HEK293T (cell line): ENCODE measurements at regions not wholly inside any gene's neighbourhood (a gene's known extent, or its start where the extent isn't known, plus 50 kb on each side); places are given as distances from the start of the nearest gene placed in this dataset.
A peak's percentile ranks its signal among the peaks of the same experiment; 100 is the strongest.

Experiments used
- ARNT ChIP-seq: fragments of 450-650 bp; IDR thresholded peaks from 2 replicates; pipeline ENCODE4 v1.6.1; 2017; ENCODE audit warnings: mild to moderate bottlenecking
- BHLHE40 ChIP-seq: fragments of 450-650 bp; IDR thresholded peaks from 2 replicates; pipeline ENCODE4 v1.6.1; 2016; ENCODE audit warnings: mild to moderate bottlenecking, moderate library complexity, borderline replicate concordance
- CTBP1 ChIP-seq: fragments of 450-650 bp; IDR thresholded peaks from 2 replicates; pipeline ENCODE4 v1.6.1; 2016; ENCODE audit warnings: borderline replicate concordance
- FOXA1 ChIP-seq: fragments of 450-650 bp; IDR thresholded peaks from 2 replicates; pipeline ENCODE4 v1.6.1; 2016; ENCODE audit warnings: mild to moderate bottlenecking
- FOXK2 ChIP-seq: fragments of 450-650 bp; IDR thresholded peaks from 2 replicates; pipeline ENCODE4 v1.6.1; 2016; ENCODE audit warnings: mild to moderate bottlenecking
- FOXM1 ChIP-seq: fragments of 450-650 bp; IDR thresholded peaks from 2 replicates; pipeline ENCODE4 v1.6.1; 2017; ENCODE audit warnings: mild to moderate bottlenecking, borderline replicate concordance
- HDGF ChIP-seq: fragments of 450-650 bp; IDR thresholded peaks from 2 replicates; pipeline ENCODE4 v1.6.1; 2017; ENCODE audit warnings: antibody characterized with exemption, borderline replicate concordance
- L3MBTL2 ChIP-seq: fragments of 450-650 bp; conservative IDR thresholded peaks from 2 replicates; pipeline ENCODE4 v1.6.1; 2016; ENCODE audit warnings: mild to moderate bottlenecking
- SP1 ChIP-seq: fragments of 450-650 bp; IDR thresholded peaks from 2 replicates; pipeline ENCODE4 v1.6.1; 2017
- SUZ12 ChIP-seq: fragments of 450-650 bp; IDR thresholded peaks from 2 replicates; pipeline ENCODE4 v1.6.1; 2016; ENCODE audit warnings: mild to moderate bottlenecking
- TARDBP ChIP-seq: fragments of 450-650 bp; IDR thresholded peaks from 2 replicates; pipeline ENCODE4 v1.6.1; 2016
- ZNF384 ChIP-seq: fragments of 450-650 bp; IDR thresholded peaks from 2 replicates; pipeline ENCODE4 v1.6.1; 2016
- TF ChIP-seq, protein P1 (sequence below): fragments of 450-650 bp; IDR thresholded peaks from 2 replicates; pipeline ENCODE4 v1.6.1; 2016

DNA sequence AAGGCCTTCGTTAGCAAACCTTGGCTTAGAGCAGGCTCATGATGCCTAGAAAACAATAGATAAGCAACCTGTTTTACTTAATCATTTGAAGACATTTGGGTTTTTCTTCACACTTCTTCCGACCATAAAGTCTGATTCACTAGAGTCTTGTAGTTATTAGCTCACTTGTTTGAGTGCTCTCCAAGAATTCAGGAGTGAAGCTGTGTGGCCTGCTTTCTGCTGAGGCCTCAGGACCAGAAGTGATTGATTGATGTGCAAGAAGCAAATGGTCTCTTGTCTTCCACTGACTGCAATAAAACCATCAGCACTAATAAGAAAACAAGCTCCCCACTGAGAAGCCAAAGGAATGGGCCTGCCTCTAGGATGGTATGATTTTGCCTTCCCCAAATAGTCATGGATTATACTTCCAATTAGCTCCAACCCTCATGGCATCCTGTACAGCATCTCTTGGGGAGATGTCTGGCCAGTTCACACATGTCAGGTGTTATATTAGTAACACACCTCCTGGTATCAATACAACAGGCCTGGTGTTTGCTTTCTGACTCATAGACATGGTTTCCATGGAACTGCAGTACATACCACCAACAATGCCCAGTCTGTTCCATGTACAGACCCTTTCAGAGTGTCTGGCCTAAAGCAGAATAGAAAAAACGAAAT lies 317.6 kb downstream of the CWC27 start:
- TF ChIP-seq ARNT (no peak), SUZ12 (no peak), FOXM1 (no peak), BHLHE40 (no peak), FOXK2 (no peak), ZNF384 (no peak), SP1 (no peak), HDGF (no peak), FOXA1 (no peak), L3MBTL2 (no peak), TARDBP (no peak), CTBP1 (no peak)
- TF ChIP-seq, protein P1, sequence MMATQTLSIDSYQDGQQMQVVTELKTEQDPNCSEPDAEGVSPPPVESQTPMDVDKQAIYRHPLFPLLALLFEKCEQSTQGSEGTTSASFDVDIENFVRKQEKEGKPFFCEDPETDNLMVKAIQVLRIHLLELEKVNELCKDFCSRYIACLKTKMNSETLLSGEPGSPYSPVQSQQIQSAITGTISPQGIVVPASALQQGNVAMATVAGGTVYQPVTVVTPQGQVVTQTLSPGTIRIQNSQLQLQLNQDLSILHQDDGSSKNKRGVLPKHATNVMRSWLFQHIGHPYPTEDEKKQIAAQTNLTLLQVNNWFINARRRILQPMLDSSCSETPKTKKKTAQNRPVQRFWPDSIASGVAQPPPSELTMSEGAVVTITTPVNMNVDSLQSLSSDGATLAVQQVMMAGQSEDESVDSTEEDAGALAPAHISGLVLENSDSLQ, result peak; percentile 67
